RWPE1 (cell line): ENCODE measurements at regions not wholly inside any gene's neighbourhood (a gene's known extent, or its start where the extent isn't known, plus 50 kb on each side); places are given as distances from the start of the nearest gene placed in this dataset.

Source experiments
- CTCF ChIA-PET: fragments of 350-600 bp; sonication (Branson Sonifier 250); formaldehyde crosslinking; extraction: SDS; loops from one replicate; lab custom pipeline; 2021; lab: Yijun Ruan, JAX
- POLR2A ChIA-PET: fragments of 400-600 bp; formaldehyde crosslinking; extraction: SDS; loops from one replicate; lab custom pipeline; 2020; ENCODE audit warnings: antibody characterized with exemption; ENCODE audit not compliant: low non-redundant PET; lab: Yijun Ruan, JAX
- DNase-seq: peaks from one replicate; pipeline ENCODE4 v3.0.0; 2012; ENCODE audit warnings: low spot score
- H3K27ac ChIP-seq: fragments of 450-650 bp; 2 replicates; pipeline ENCODE4 v1.5.1; 2017
- CTCF ChIP-seq: fragments of 450-650 bp; conservative IDR thresholded peaks from 2 replicates; pipeline ENCODE4 v1.5.1; 2017; ENCODE audit warnings: low read depth, mild to moderate bottlenecking

GRCh38 chr4:189029976-189030504 lies 890.8 kb downstream of the TRIML1 start:
- H3K27ac ChIP-seq = no peak overlapping the region
- DNase-seq = no peak
- POLR2A ChIA-PET = no interaction called here
- TF ChIP-seq CTCF = no peak
- CTCF ChIA-PET = interaction anchor here (0.7 kb wide), 1 partner anchor 15 kb away, joined by 4 read pairs; no protein-coding TSS in a partner anchor

DNA sequence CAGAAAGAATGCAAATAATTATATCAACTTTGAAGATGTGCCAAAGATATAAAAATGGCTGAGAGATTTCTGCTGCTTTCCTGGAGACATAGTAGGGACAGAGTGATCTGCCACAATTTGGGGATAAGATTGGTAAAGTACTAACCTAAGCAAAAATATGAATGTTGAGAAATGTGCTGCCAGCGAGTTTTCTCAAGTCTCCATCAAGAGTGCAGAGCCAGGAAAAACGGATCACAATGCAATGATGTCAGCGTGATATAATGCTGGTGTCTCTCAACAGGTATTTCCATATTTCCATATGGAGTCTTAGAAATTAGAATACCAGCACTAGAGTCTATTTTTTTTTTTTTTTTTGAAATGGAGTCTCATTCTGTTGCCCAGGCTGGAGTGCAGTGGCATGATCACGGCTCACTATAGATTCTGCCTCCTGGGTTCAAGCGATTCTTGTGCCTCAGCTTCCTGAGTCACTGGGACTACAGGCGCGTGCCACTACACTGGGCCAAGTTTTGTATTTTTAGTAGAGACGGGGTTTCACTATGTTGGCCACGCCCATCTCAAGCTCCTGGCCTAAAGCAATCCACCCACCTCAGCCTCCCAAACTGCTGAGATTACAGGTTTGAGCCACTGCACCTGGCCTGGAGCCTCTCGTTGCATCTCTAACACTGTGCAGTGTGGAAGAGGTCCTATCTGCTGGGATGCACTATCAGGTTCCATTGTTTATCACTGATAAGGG lies 893.5 kb downstream of the TRIML1 start:
- ChIA-PET POLR2A (no interaction called here), CTCF (interaction anchor here (0.5 kb wide), 1 partner anchor 124 kb away, joined by 4 read pairs; no protein-coding TSS in a partner anchor)
- TF ChIP-seq CTCF = no peak
- H3K27ac ChIP-seq = no peak overlapping the region
- DNase-seq = no peak

GRCh38 chr4:189033801-189034347 lies 894.6 kb downstream of the TRIML1 start:
- no peak overlapping the region for H3K27ac ChIP-seq
- ChIA-PET CTCF (no interaction called here), POLR2A (no interaction called here)
- DNase-seq = no peak
- no peak for TF ChIP-seq CTCF

GRCh38 chr4:189035091-189035490 lies 895.9 kb downstream of the TRIML1 start:
- H3K27ac ChIP-seq = no peak overlapping the region
- TF ChIP-seq CTCF = no peak
- CTCF ChIA-PET = no interaction called here
- POLR2A ChIA-PET = no interaction called here
- no peak for DNase-seq

- DNase-seq = no peak
- TF ChIP-seq CTCF = no peak
- ChIA-PET POLR2A (no interaction called here), CTCF (no interaction called here)
- no peak overlapping the region for H3K27ac ChIP-seq
These were observed 896.4 kb downstream of the TRIML1 start for GRCh38 chr4:189035654-189036053.

DNA sequence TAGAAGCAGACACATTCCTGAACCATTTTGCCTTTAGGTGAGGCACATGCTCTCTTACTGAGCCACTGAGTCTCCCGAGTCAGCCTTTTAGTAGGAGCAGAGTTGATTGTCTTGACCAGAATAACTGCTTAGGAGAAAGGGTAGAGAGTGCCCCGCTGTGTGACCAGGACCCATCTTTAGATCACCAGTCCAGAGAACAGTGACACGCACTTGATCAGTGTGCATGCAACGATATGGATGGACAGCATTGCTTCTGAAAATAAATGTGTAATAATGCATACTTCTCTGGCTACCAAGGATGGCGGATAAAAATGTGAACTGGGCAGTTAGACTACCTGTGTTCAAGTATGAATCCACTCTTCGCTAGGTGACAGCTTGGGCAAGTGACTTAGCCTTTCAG lies 897.7 kb downstream of the TRIML1 start:
- no peak for TF ChIP-seq CTCF
- H3K27ac ChIP-seq = no peak overlapping the region
- POLR2A ChIA-PET = no interaction called here
- no peak for DNase-seq
- CTCF ChIA-PET = no interaction called here
